OCI-LY3 (cell line): ENCODE measurements at regions not wholly inside any gene's neighbourhood (a gene's known extent, or its start where the extent isn't known, plus 50 kb on each side); places are given as distances from the start of the nearest gene placed in this dataset.

Source experiments
- H2AFZ ChIP-seq: fragments of 200-600, 300-600 bp; shearing (Covaris generic); 2 replicates; pipeline ENCODE4 v1.6.0; 2014; ENCODE audit warnings: antibody characterized with exemption, low read depth, low read length
- H3K27ac ChIP-seq: fragments of 200-600, 300-600 bp; sonication (generic); 2 replicates; pipeline ENCODE4 v1.5.1; 2014; ENCODE audit warnings: mild to moderate bottlenecking, low read length, moderate library complexity, mixed read lengths
- H3K27me3 ChIP-seq: fragments of 200-600, 300-600 bp; sonication (generic); 2 replicates; pipeline ENCODE4 v1.6.1; 2014; ENCODE audit warnings: low read depth, low read length, mixed read lengths
- H3K36me3 ChIP-seq: fragments of 200-600, 300-600 bp; sonication (generic); replicated peaks from 2 replicates; pipeline ENCODE3; 2014; ENCODE audit warnings: low read depth, low read length, mixed read lengths
- H3K4me1 ChIP-seq: fragments of 300-600, 200-600 bp; sonication (generic); 2 replicates; pipeline ENCODE4 v1.6.1; 2014; ENCODE audit warnings: low read length, mixed read lengths
- H3K4me2 ChIP-seq: fragments of 200-600, 300-600 bp; sonication (generic); 2 replicates; pipeline ENCODE4 v1.6.1; 2014; ENCODE audit warnings: low read length, mixed read lengths
- H3K4me3 ChIP-seq: fragments of 300-600, 200-600 bp; sonication (generic); 2 replicates; pipeline ENCODE4 v1.5.1; 2014; ENCODE audit warnings: antibody characterized with exemption, mild to moderate bottlenecking, low read length, moderate library complexity
- H3K79me2 ChIP-seq: fragments of 300-600, 200-600 bp; shearing (Covaris generic); 2 replicates; pipeline ENCODE4 v1.6.1; 2014; ENCODE audit warnings: mild to moderate bottlenecking, low read length, mixed read lengths
- H3K9ac ChIP-seq: fragments of 300-600, 200-600 bp; shearing (Covaris generic); 2 replicates; pipeline ENCODE4 v1.6.0; 2014; ENCODE audit warnings: mild to moderate bottlenecking, low read length, moderate library complexity
- H3K9me3 ChIP-seq: fragments of 200-600, 300-600 bp; shearing (Covaris generic); 2 replicates; pipeline ENCODE4 v1.6.1; 2014; ENCODE audit warnings: low read length, mixed read lengths; ENCODE audit not compliant: insufficient read depth
- H4K20me1 ChIP-seq: fragments of 200-600, 300-600 bp; sonication (generic); 2 replicates; pipeline ENCODE4 v1.6.1; 2016; ENCODE audit warnings: low read length, mixed read lengths; ENCODE audit not compliant: insufficient read depth
- CTCF ChIP-seq: fragments of 200-600, 300-600 bp; sonication (generic); IDR thresholded peaks from 2 replicates; pipeline ENCODE4 v1.5.1; 2014; ENCODE audit warnings: antibody characterized with exemption, low read length, low read depth
- EZH2phosphoT487 ChIP-seq: fragments of 200-600 bp; shearing (Covaris generic); IDR thresholded peaks from 2 replicates; pipeline ENCODE4 v1.6.1; 2018; ENCODE audit warnings: antibody characterized with exemption, mixed run types, low read depth

GRCh38 chr11:103550811-103551210 is 441.6 kb downstream of the DYNC2H1 start:
- H3K27me3 ChIP-seq, result no peaks in the 10 kb centered on the region
- H3K4me1 ChIP-seq, result no peaks in the 10 kb centered on the region
- no peak overlapping the region for H2AFZ ChIP-seq
- no peak overlapping the region for H3K4me3 ChIP-seq
- TF ChIP-seq CTCF, result no peak
- no peak for TF ChIP-seq EZH2phosphoT487
- H3K9ac ChIP-seq, result no peak overlapping the region
- no peaks in the 10 kb centered on the region for H4K20me1 ChIP-seq
- H3K79me2 ChIP-seq, result no peaks in the 10 kb centered on the region
- H3K36me3 ChIP-seq, result no peaks in the 10 kb centered on the region
- no peak overlapping the region for H3K27ac ChIP-seq
- no peaks in the 10 kb centered on the region for H3K9me3 ChIP-seq
- no peak overlapping the region for H3K4me2 ChIP-seq

GRCh38 chr11:103552086-103552485 is 442.9 kb downstream of the DYNC2H1 start:
- Histone ChIP-seq H4K20me1 (no peaks in the 10 kb centered on the region), H2AFZ (no peak overlapping the region), H3K27me3 (no peaks in the 10 kb centered on the region), H3K9ac (no peak overlapping the region), H3K9me3 (no peaks in the 10 kb centered on the region), H3K4me3 (no peak overlapping the region), H3K27ac (no peak overlapping the region), H3K79me2 (no peaks in the 10 kb centered on the region), H3K4me2 (no peak overlapping the region), H3K36me3 (no peaks in the 10 kb centered on the region), H3K4me1 (no peaks in the 10 kb centered on the region)
- no peak for TF ChIP-seq CTCF
- no peak for TF ChIP-seq EZH2phosphoT487

DNA sequence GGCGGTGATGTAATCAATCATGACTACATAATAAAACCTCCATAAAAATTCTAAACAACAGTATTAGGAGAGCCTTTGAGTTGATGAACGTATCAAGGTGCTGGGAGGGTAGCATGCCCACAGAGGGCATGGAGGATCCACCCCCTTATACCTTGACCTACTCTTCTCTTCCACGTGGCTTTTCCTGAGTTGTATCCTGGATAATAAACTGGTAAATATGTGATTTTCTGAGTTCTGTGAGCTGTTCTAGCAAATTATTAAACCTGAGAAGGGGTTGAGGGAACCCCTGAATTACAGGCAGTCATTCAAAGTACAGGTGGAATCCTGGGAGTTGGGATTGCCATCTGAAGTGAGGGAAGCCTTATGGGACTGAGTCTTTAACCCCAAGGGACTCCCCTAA is 446.9 kb downstream of the DYNC2H1 start:
- no peak overlapping the region for H2AFZ ChIP-seq
- H3K9ac ChIP-seq, result no peak overlapping the region
- H3K27ac ChIP-seq, result no peak overlapping the region
- H3K36me3 ChIP-seq, result no peaks in the 10 kb centered on the region
- H3K9me3 ChIP-seq, result no peaks in the 10 kb centered on the region
- H3K4me2 ChIP-seq, result no peak overlapping the region
- no peaks in the 10 kb centered on the region for H3K27me3 ChIP-seq
- TF ChIP-seq CTCF (no peak), EZH2phosphoT487 (no peak)
- H3K4me3 ChIP-seq, result no peak overlapping the region
- H3K79me2 ChIP-seq, result no peaks in the 10 kb centered on the region
- no peaks in the 10 kb centered on the region for H3K4me1 ChIP-seq
- no peaks in the 10 kb centered on the region for H4K20me1 ChIP-seq

GRCh38 chr11:103566116-103566515 is 456.9 kb downstream of the DYNC2H1 start:
- H3K4me1 ChIP-seq, result no peaks in the 10 kb centered on the region
- H3K9me3 ChIP-seq, result no peaks in the 10 kb centered on the region
- TF ChIP-seq EZH2phosphoT487 (no peak), CTCF (no peak)
- no peaks in the 10 kb centered on the region for H3K27me3 ChIP-seq
- no peak overlapping the region for H3K4me2 ChIP-seq
- H3K36me3 ChIP-seq, result no peaks in the 10 kb centered on the region
- H2AFZ ChIP-seq, result no peak overlapping the region
- H3K9ac ChIP-seq, result no peak overlapping the region
- H4K20me1 ChIP-seq, result no peaks in the 10 kb centered on the region
- H3K27ac ChIP-seq, result no peak overlapping the region
- no peaks in the 10 kb centered on the region for H3K79me2 ChIP-seq
- H3K4me3 ChIP-seq, result no peak overlapping the region
